ENCODE measurements at regions not wholly inside any gene's neighbourhood (a gene's known extent, or its start where the extent isn't known, plus 50 kb on each side); places are given as distances from the start of the nearest gene placed in this dataset.
A peak's percentile ranks its signal among the peaks of the same experiment; 100 is the strongest.

GRCh38 chr11:81373986-81374385, 1359.7 kb downstream of the FAM181B start:
- no peak for DNase-seq (ENCODE audit: low read depth in 1 of 2, low spot score in 1 of 2)
- peaks cover 4% of the 10 kb centered on the region; the same call in 1 of the 3 replicates for H3K9me3 ChIP-seq
- no peak for ATAC-seq
- no peak overlapping the region for H3K4me3 ChIP-seq
- no peak for TF ChIP-seq CHD2 (IDR thresholded peaks at IDR 0.05; ENCODE audit: low read length, partially characterized antibody)
- TF ChIP-seq ZNF302 (CRISPR knock-in tag; IDR thresholded peaks at IDR 0.05): no peak
- peak; percentile 11; the same call in 1 of the 2 replicates for TF ChIP-seq PHF8 (IDR thresholded peaks at IDR 0.05; ENCODE audit: borderline replicate concordance, low read depth)
- CTCF ChIA-PET: no interaction called here
- no peak overlapping the region for H3K27ac ChIP-seq
- WGBS (ENCODE audit: missing lambda C conversion rate): 43% methylated on average over 2 of the region's 2 CpGs
- no peak overlapping the region for H3K4me2 ChIP-seq
- POLR2A ChIA-PET: no interaction called here
- no peak for FAIRE-seq
- H3K4me1 ChIP-seq: no peaks in the 10 kb centered on the region

- POLR2A ChIA-PET: no interaction called here
- 6% methylated on average over 7 of the region's 11 CpGs for WGBS (ENCODE audit: missing lambda C conversion rate)
Observed at GRCh38 chr11:81368192-81368591, 1365.5 kb downstream of the FAM181B start.

GRCh38 chr11:81365496-81365895, 1368.2 kb downstream of the FAM181B start:
- no peak overlapping the region for H3K27ac ChIP-seq
- ATAC-seq (no peak), FAIRE-seq (no peak), DNase-seq (ENCODE audit: low read depth in 1 of 2, low spot score in 1 of 2) (no peak)
- 29% methylated on average over 4 of the region's 4 CpGs for WGBS (ENCODE audit: missing lambda C conversion rate)
- TF ChIP-seq FOSL2 (IDR thresholded peaks at IDR 0.05) (no peak), FOSL2 (CRISPR knock-in tag; IDR thresholded peaks at IDR 0.05) (no peak), RFX5 (IDR thresholded peaks at IDR 0.05) (no peak), USF2 (IDR thresholded peaks at IDR 0.05) (no peak), ZFP36 (IDR thresholded peaks at IDR 0.05; ENCODE audit: borderline replicate concordance, partially characterized antibody) (no peak), POLR2AphosphoS2 (conservative IDR thresholded peaks at IDR 0.05; ENCODE audit: low read length) (no peak), CHD2 (IDR thresholded peaks at IDR 0.05; ENCODE audit: low read length, partially characterized antibody) (no peak), EHF (CRISPR knock-in tag; IDR thresholded peaks at IDR 0.05) (no peak), ESRRA (IDR thresholded peaks at IDR 0.05; ENCODE audit: borderline replicate concordance, low read length) (no peak), NPAS2 (CRISPR knock-in tag; IDR thresholded peaks at IDR 0.05; ENCODE audit: borderline replicate concordance) (no peak), JUN (IDR thresholded peaks at IDR 0.05) (no peak)
- H3K4me1 ChIP-seq: no peaks in the 10 kb centered on the region
- no peak overlapping the region for H3K4me2 ChIP-seq
- CTCF ChIA-PET: interaction anchor here (0.8 kb wide), 1 partner anchor 48 kb away, joined by 3 read pairs; no protein-coding TSS in a partner anchor
- no peaks in the 10 kb centered on the region for H3K9me3 ChIP-seq
- POLR2A ChIA-PET: no interaction called here
- H3K4me3 ChIP-seq: no peak overlapping the region

More at GRCh38 chr11:81368192-81368591, 1365.5 kb downstream of the FAM181B start:
- no peak for DNase-seq (ENCODE audit: low read depth in 1 of 2, low spot score in 1 of 2)
- ATAC-seq: no peak
- FAIRE-seq: no peak
- Histone ChIP-seq H3K27ac (no peak overlapping the region), H3K4me3 (no peak overlapping the region), H3K4me1 (no peaks in the 10 kb centered on the region), H3K4me2 (no peak overlapping the region), H3K9me3 (no peaks in the 10 kb centered on the region)
- CTCF ChIA-PET: no interaction called here
- no peak for TF ChIP-seq CEBPB (IDR thresholded peaks at IDR 0.05)
- TF ChIP-seq FOXS1 (CRISPR knock-in tag; IDR thresholded peaks at IDR 0.05): no peak
- no peak for TF ChIP-seq HDAC2 (IDR thresholded peaks at IDR 0.05)
- no peak for TF ChIP-seq RARB (CRISPR knock-in tag; IDR thresholded peaks at IDR 0.05)
- no peak for TF ChIP-seq PHF8 (IDR thresholded peaks at IDR 0.05; ENCODE audit: borderline replicate concordance, low read depth)
- TF ChIP-seq ZNF302 (CRISPR knock-in tag; IDR thresholded peaks at IDR 0.05): no peak

- POLR2A ChIA-PET: no interaction called here
- no peak for DNase-seq (ENCODE audit: low read depth in 1 of 2, low spot score in 1 of 2)
- Histone ChIP-seq H3K9me3 (no peaks in the 10 kb centered on the region), H3K4me1 (no peaks in the 10 kb centered on the region), H3K27ac (no peak overlapping the region), H3K4me2 (no peak overlapping the region), H3K4me3 (no peak overlapping the region)
- no peak for FAIRE-seq
- no peak for ATAC-seq
- WGBS (ENCODE audit: missing lambda C conversion rate): 8% methylated on average over 6 of the region's 6 CpGs
- CTCF ChIA-PET: no interaction called here
- TF ChIP-seq MAFK (IDR thresholded peaks at IDR 0.05; ENCODE audit: partially characterized antibody) (no peak), ZFP36 (IDR thresholded peaks at IDR 0.05; ENCODE audit: borderline replicate concordance, partially characterized antibody) (no peak), CHD2 (IDR thresholded peaks at IDR 0.05; ENCODE audit: low read length, partially characterized antibody) (no peak), RFX5 (IDR thresholded peaks at IDR 0.05) (no peak), GATA3 (IDR thresholded peaks at IDR 0.05; ENCODE audit: borderline replicate concordance) (no peak), HEYL (CRISPR knock-in tag; IDR thresholded peaks at IDR 0.05) (no peak), HOXB5 (CRISPR knock-in tag; IDR thresholded peaks at IDR 0.05) (no peak), CBX2 (IDR thresholded peaks at IDR 0.05; ENCODE audit: borderline replicate concordance, low read depth) (no peak), ATOH8 (CRISPR knock-in tag; IDR thresholded peaks at IDR 0.05; ENCODE audit: low read depth) (no peak), EHMT2 (IDR thresholded peaks at IDR 0.05; ENCODE audit: low read depth) (no peak), ZC3H11A (IDR thresholded peaks at IDR 0.05) (no peak), CTCF (IDR thresholded peaks at IDR 0.05) (no peak), BCL3 (IDR thresholded peaks at IDR 0.05) (no peak), SMC3 (IDR thresholded peaks at IDR 0.05) (no peak)
Observed at GRCh38 chr11:81359476-81359875, 1374.2 kb downstream of the FAM181B start.
